ENCODE measurements at regions not wholly inside any gene's neighbourhood (a gene's known extent, or its start where the extent isn't known, plus 50 kb on each side); places are given as distances from the start of the nearest gene placed in this dataset.
"Not testable (repeated sequence)": the region's sequence is repeated elsewhere in the genome, so short reads cannot be mapped to it uniquely, and the experiment has no call there.

GRCh38 chr15:26026671-26027070, 163.5 kb upstream of the ATP10A start:
- H3K4me3 ChIP-seq (ENCODE audit: low read depth in 1 of 2, low read length in 2 of 2); H3K36me3 ChIP-seq (ENCODE audit: control insufficient read depth in 2 of 2, insufficient read depth in 2 of 2, low read length in 1 of 2); H3K27me3 ChIP-seq (ENCODE audit: control insufficient read depth in 1 of 2, insufficient read depth in 2 of 2, low read length in 2 of 2); H3K9me3 ChIP-seq (ENCODE audit: control insufficient read depth in 2 of 2, insufficient read depth in 1 of 2, low read depth in 1 of 2, low read length in 1 of 2); H3K27ac ChIP-seq (ENCODE audit: low read depth in 2 of 2, low read length in 1 of 2); H3K4me1 ChIP-seq (ENCODE audit: control insufficient read depth in 2 of 2, insufficient read depth in 2 of 2, low read length in 1 of 2): not testable (repeated sequence)
- 80 to 87% methylated on average over 3 of the region's 3 CpGs for whole genome bisulfite sequencing, 2 donors

- WGBS, 2 donors = 86 to 92% methylated on average over 4 of the region's 4 CpGs
- H3K36me3 ChIP-seq (ENCODE audit: control insufficient read depth in 2 of 2, insufficient read depth in 2 of 2, low read length in 1 of 2) = no peaks in the 10 kb centered on the region
- no peak overlapping the region for H3K4me3 ChIP-seq (ENCODE audit: low read depth in 1 of 2, low read length in 2 of 2)
- H3K27me3 ChIP-seq (ENCODE audit: control insufficient read depth in 1 of 2, insufficient read depth in 2 of 2, low read length in 2 of 2) = no peaks in the 10 kb centered on the region
- no peaks in the 10 kb centered on the region for H3K9me3 ChIP-seq (ENCODE audit: control insufficient read depth in 2 of 2, insufficient read depth in 1 of 2, low read depth in 1 of 2, low read length in 1 of 2)
- H3K4me1 ChIP-seq (ENCODE audit: control insufficient read depth in 2 of 2, insufficient read depth in 2 of 2, low read length in 1 of 2) = no peaks in the 10 kb centered on the region
- no peak overlapping the region for H3K27ac ChIP-seq (ENCODE audit: low read depth in 2 of 2, low read length in 1 of 2)
Observed at GRCh38 chr15:26024241-26024640, 161.1 kb upstream of the ATP10A start.

GRCh38 chr15:26023691-26024090, 160.6 kb upstream of the ATP10A start:
- no peaks in the 10 kb centered on the region for H3K27me3 ChIP-seq (ENCODE audit: control insufficient read depth in 1 of 2, insufficient read depth in 2 of 2, low read length in 2 of 2)
- H3K4me3 ChIP-seq (ENCODE audit: low read depth in 1 of 2, low read length in 2 of 2) = no peak overlapping the region
- no peak overlapping the region for H3K27ac ChIP-seq (ENCODE audit: low read depth in 2 of 2, low read length in 1 of 2)
- no peaks in the 10 kb centered on the region for H3K36me3 ChIP-seq (ENCODE audit: control insufficient read depth in 2 of 2, insufficient read depth in 2 of 2, low read length in 1 of 2)
- H3K9me3 ChIP-seq (ENCODE audit: control insufficient read depth in 2 of 2, insufficient read depth in 1 of 2, low read depth in 1 of 2, low read length in 1 of 2) = no peaks in the 10 kb centered on the region
- no peaks in the 10 kb centered on the region for H3K4me1 ChIP-seq (ENCODE audit: control insufficient read depth in 2 of 2, insufficient read depth in 2 of 2, low read length in 1 of 2)
- WGBS, 2 donors = 82 to 83% methylated on average over 5 of the region's 5 CpGs

- Histone ChIP-seq H3K27me3 (ENCODE audit: control insufficient read depth in 1 of 2, insufficient read depth in 2 of 2, low read length in 2 of 2) (no peaks in the 10 kb centered on the region), H3K4me1 (ENCODE audit: control insufficient read depth in 2 of 2, insufficient read depth in 2 of 2, low read length in 1 of 2) (no peaks in the 10 kb centered on the region), H3K36me3 (ENCODE audit: control insufficient read depth in 2 of 2, insufficient read depth in 2 of 2, low read length in 1 of 2) (no peaks in the 10 kb centered on the region), H3K27ac (ENCODE audit: low read depth in 2 of 2, low read length in 1 of 2) (no peak overlapping the region), H3K4me3 (ENCODE audit: low read depth in 1 of 2, low read length in 2 of 2) (no peak overlapping the region), H3K9me3 (ENCODE audit: control insufficient read depth in 2 of 2, insufficient read depth in 1 of 2, low read depth in 1 of 2, low read length in 1 of 2) (no peaks in the 10 kb centered on the region)
- 91 to 92% methylated on average over 10 of the region's 10 CpGs for WGBS, 2 donors
Observed at GRCh38 chr15:26023231-26023630, 160.1 kb upstream of the ATP10A start.

GRCh38 chr15:26020871-26021270, 157.7 kb upstream of the ATP10A start:
- Histone ChIP-seq H3K36me3 (ENCODE audit: control insufficient read depth in 2 of 2, insufficient read depth in 2 of 2, low read length in 1 of 2) (no peaks in the 10 kb centered on the region), H3K4me1 (ENCODE audit: control insufficient read depth in 2 of 2, insufficient read depth in 2 of 2, low read length in 1 of 2) (no peaks in the 10 kb centered on the region), H3K27ac (ENCODE audit: low read depth in 2 of 2, low read length in 1 of 2) (no peak overlapping the region), H3K4me3 (ENCODE audit: low read depth in 1 of 2, low read length in 2 of 2) (no peak overlapping the region), H3K9me3 (ENCODE audit: control insufficient read depth in 2 of 2, insufficient read depth in 1 of 2, low read depth in 1 of 2, low read length in 1 of 2) (no peaks in the 10 kb centered on the region), H3K27me3 (ENCODE audit: control insufficient read depth in 1 of 2, insufficient read depth in 2 of 2, low read length in 2 of 2) (no peaks in the 10 kb centered on the region)
- WGBS, 2 donors = 76 to 81% methylated on average over 8 of the region's 8 CpGs

- Histone ChIP-seq H3K27me3 (ENCODE audit: control insufficient read depth in 1 of 2, insufficient read depth in 2 of 2, low read length in 2 of 2) (no peaks in the 10 kb centered on the region), H3K4me1 (ENCODE audit: control insufficient read depth in 2 of 2, insufficient read depth in 2 of 2, low read length in 1 of 2) (no peaks in the 10 kb centered on the region), H3K9me3 (ENCODE audit: control insufficient read depth in 2 of 2, insufficient read depth in 1 of 2, low read depth in 1 of 2, low read length in 1 of 2) (no peaks in the 10 kb centered on the region), H3K27ac (ENCODE audit: low read depth in 2 of 2, low read length in 1 of 2) (no peak overlapping the region), H3K4me3 (ENCODE audit: low read depth in 1 of 2, low read length in 2 of 2) (no peak overlapping the region), H3K36me3 (ENCODE audit: control insufficient read depth in 2 of 2, insufficient read depth in 2 of 2, low read length in 1 of 2) (no peaks in the 10 kb centered on the region)
- WGBS, 2 donors = 93% methylated on average over 7 of the region's 7 CpGs
Observed at GRCh38 chr15:26017665-26018064, 154.5 kb upstream of the ATP10A start.

GRCh38 chr15:26015516-26016075, 152.5 kb upstream of the ATP10A start:
- no peak overlapping the region for H3K4me3 ChIP-seq (ENCODE audit: low read depth in 1 of 2, low read length in 2 of 2)
- WGBS, 2 donors = 73 to 74% methylated on average over 11 of the region's 11 CpGs
- H3K4me1 ChIP-seq (ENCODE audit: control insufficient read depth in 2 of 2, insufficient read depth in 2 of 2, low read length in 1 of 2) = no peaks in the 10 kb centered on the region
- H3K27me3 ChIP-seq (ENCODE audit: control insufficient read depth in 1 of 2, insufficient read depth in 2 of 2, low read length in 2 of 2) = no peaks in the 10 kb centered on the region
- H3K9me3 ChIP-seq (ENCODE audit: control insufficient read depth in 2 of 2, insufficient read depth in 1 of 2, low read depth in 1 of 2, low read length in 1 of 2) = no peaks in the 10 kb centered on the region
- no peaks in the 10 kb centered on the region for H3K36me3 ChIP-seq (ENCODE audit: control insufficient read depth in 2 of 2, insufficient read depth in 2 of 2, low read length in 1 of 2)
- H3K27ac ChIP-seq (ENCODE audit: low read depth in 2 of 2, low read length in 1 of 2) = no peak overlapping the region

GRCh38 chr15:26013981-26014380, 150.9 kb upstream of the ATP10A start:
- H3K27me3 ChIP-seq (ENCODE audit: control insufficient read depth in 1 of 2, insufficient read depth in 2 of 2, low read length in 2 of 2) = no peaks in the 10 kb centered on the region
- H3K27ac ChIP-seq (ENCODE audit: low read depth in 2 of 2, low read length in 1 of 2) = no peak overlapping the region
- H3K36me3 ChIP-seq (ENCODE audit: control insufficient read depth in 2 of 2, insufficient read depth in 2 of 2, low read length in 1 of 2) = no peaks in the 10 kb centered on the region
- no peak overlapping the region for H3K4me3 ChIP-seq (ENCODE audit: low read depth in 1 of 2, low read length in 2 of 2)
- no peaks in the 10 kb centered on the region for H3K4me1 ChIP-seq (ENCODE audit: control insufficient read depth in 2 of 2, insufficient read depth in 2 of 2, low read length in 1 of 2)
- WGBS, 2 donors = 44 to 68% methylated on average over 5 of the region's 5 CpGs
- H3K9me3 ChIP-seq (ENCODE audit: control insufficient read depth in 2 of 2, insufficient read depth in 1 of 2, low read depth in 1 of 2, low read length in 1 of 2) = no peaks in the 10 kb centered on the region

- no peaks in the 10 kb centered on the region for H3K36me3 ChIP-seq (ENCODE audit: control insufficient read depth in 2 of 2, insufficient read depth in 2 of 2, low read length in 1 of 2)
- 84 to 85% methylated on average over 3 of the region's 3 CpGs for WGBS, 2 donors
- no peaks in the 10 kb centered on the region for H3K27me3 ChIP-seq (ENCODE audit: control insufficient read depth in 1 of 2, insufficient read depth in 2 of 2, low read length in 2 of 2)
- no peaks in the 10 kb centered on the region for H3K9me3 ChIP-seq (ENCODE audit: control insufficient read depth in 2 of 2, insufficient read depth in 1 of 2, low read depth in 1 of 2, low read length in 1 of 2)
- no peaks in the 10 kb centered on the region for H3K4me1 ChIP-seq (ENCODE audit: control insufficient read depth in 2 of 2, insufficient read depth in 2 of 2, low read length in 1 of 2)
- H3K4me3 ChIP-seq (ENCODE audit: low read depth in 1 of 2, low read length in 2 of 2) = no peak overlapping the region
- H3K27ac ChIP-seq (ENCODE audit: low read depth in 2 of 2, low read length in 1 of 2) = no peak overlapping the region
Observed at GRCh38 chr15:26011916-26012315, 148.8 kb upstream of the ATP10A start.

- no peaks in the 10 kb centered on the region for H3K4me1 ChIP-seq (ENCODE audit: control insufficient read depth in 2 of 2, insufficient read depth in 2 of 2, low read length in 1 of 2)
- H3K9me3 ChIP-seq (ENCODE audit: control insufficient read depth in 2 of 2, insufficient read depth in 1 of 2, low read depth in 1 of 2, low read length in 1 of 2) = peaks cover 0 to 3% of the 10 kb centered on the region in 2 donors
- no peak overlapping the region for H3K27ac ChIP-seq (ENCODE audit: low read depth in 2 of 2, low read length in 1 of 2)
- no peak overlapping the region for H3K4me3 ChIP-seq (ENCODE audit: low read depth in 1 of 2, low read length in 2 of 2)
- H3K36me3 ChIP-seq (ENCODE audit: control insufficient read depth in 2 of 2, insufficient read depth in 2 of 2, low read length in 1 of 2) = no peaks in the 10 kb centered on the region
- 67 to 81% methylated on average over 6 of the region's 6 CpGs for WGBS, 2 donors
- H3K27me3 ChIP-seq (ENCODE audit: control insufficient read depth in 1 of 2, insufficient read depth in 2 of 2, low read length in 2 of 2) = no peaks in the 10 kb centered on the region
Observed at GRCh38 chr15:26007151-26007550, 144.0 kb upstream of the ATP10A start.
